Osteocyte (in vitro differentiated cells): ENCODE measurements at regions not wholly inside any gene's neighbourhood (a gene's known extent, or its start where the extent isn't known, plus 50 kb on each side); places are given as distances from the start of the nearest gene placed in this dataset.

Experiments
- DNase-seq: peaks from one replicate; pipeline ENCODE4 v3.0.0; 2021; ENCODE audit warnings: mixed read lengths; ENCODE audit not compliant: unreplicated experiment; ENCODE audit errors: extremely low spot score
- H3K27ac Mint-ChIP-seq: one replicate; pipeline ENCODE4 v1.8.0; 2021; ENCODE audit warnings: mild to moderate bottlenecking, mixed read lengths; ENCODE audit not compliant: unreplicated experiment
- H3K27me3 Mint-ChIP-seq: one replicate; pipeline ENCODE4 v1.8.0; 2021; ENCODE audit warnings: mixed read lengths; ENCODE audit not compliant: unreplicated experiment
- H3K36me3 Mint-ChIP-seq: one replicate; pipeline ENCODE4 v1.8.0; 2021; ENCODE audit warnings: mixed read lengths; ENCODE audit not compliant: unreplicated experiment
- H3K4me1 Mint-ChIP-seq: one replicate; pipeline ENCODE4 v1.8.0; 2021; ENCODE audit warnings: mixed read lengths; ENCODE audit not compliant: unreplicated experiment
- H3K4me3 Mint-ChIP-seq: one replicate; pipeline ENCODE4 v1.8.0; 2021; ENCODE audit warnings: mild to moderate bottlenecking, moderate library complexity, mixed read lengths; ENCODE audit not compliant: unreplicated experiment
- H3K9me3 Mint-ChIP-seq: one replicate; pipeline ENCODE4 v1.8.0; 2021; ENCODE audit warnings: mixed read lengths; ENCODE audit not compliant: unreplicated experiment
- TF ChIP-seq, protein P1 (sequence below): fragments of 200-600 bp; sonication (generic); IDR thresholded peaks from 2 replicates; pipeline ENCODE4 v1.5.0; 2021; ENCODE audit warnings: antibody characterized with exemption, mild to moderate bottlenecking, moderate library complexity

DNA sequence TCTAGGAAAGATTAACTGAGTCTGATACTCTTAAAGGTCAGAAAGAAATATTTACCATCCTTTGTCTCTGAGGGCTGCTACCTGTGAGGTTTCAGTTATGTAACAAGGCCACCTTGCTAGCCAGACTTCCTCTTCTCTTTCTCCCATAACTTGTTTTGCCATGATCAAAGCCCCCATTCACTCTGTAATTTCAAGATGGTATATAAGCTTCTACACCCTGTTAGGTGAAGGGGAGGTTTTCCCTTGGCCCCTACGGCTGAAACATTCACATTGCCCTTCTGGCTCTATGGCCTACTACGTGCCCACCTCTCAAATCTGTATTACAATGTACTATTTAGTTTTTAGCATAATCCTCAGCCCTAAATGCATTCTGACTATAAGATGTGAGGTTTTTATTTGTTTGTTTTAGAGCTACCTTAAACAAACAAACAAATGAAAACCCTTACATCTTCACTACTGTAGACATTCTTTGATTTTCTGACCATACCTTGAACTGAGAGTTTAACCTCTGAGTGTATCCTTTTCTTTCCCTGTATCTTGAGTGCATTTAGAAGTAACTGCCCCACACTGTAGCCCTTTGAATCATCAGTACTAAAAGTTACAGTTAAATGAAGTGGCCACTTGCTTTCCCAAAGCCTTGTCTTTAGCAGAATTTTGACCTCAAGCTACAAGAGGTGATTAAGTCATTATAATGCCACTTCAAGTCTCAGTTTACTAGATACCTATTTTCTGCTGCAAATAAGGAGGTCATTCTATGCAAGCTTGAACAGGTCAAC is 332.2 kb downstream of the SOCS6 start:
- Mint-ChIP-seq H3K27ac (no peak overlapping the region), H3K36me3 (no peaks in the 10 kb centered on the region), H3K4me1 (no peaks in the 10 kb centered on the region), H3K4me3 (no peak overlapping the region), H3K27me3 (no peaks in the 10 kb centered on the region), H3K9me3 (no peaks in the 10 kb centered on the region)
- DNase-seq: no peak
- TF ChIP-seq, protein P1, sequence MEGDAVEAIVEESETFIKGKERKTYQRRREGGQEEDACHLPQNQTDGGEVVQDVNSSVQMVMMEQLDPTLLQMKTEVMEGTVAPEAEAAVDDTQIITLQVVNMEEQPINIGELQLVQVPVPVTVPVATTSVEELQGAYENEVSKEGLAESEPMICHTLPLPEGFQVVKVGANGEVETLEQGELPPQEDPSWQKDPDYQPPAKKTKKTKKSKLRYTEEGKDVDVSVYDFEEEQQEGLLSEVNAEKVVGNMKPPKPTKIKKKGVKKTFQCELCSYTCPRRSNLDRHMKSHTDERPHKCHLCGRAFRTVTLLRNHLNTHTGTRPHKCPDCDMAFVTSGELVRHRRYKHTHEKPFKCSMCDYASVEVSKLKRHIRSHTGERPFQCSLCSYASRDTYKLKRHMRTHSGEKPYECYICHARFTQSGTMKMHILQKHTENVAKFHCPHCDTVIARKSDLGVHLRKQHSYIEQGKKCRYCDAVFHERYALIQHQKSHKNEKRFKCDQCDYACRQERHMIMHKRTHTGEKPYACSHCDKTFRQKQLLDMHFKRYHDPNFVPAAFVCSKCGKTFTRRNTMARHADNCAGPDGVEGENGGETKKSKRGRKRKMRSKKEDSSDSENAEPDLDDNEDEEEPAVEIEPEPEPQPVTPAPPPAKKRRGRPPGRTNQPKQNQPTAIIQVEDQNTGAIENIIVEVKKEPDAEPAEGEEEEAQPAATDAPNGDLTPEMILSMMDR: no peak

DNA sequence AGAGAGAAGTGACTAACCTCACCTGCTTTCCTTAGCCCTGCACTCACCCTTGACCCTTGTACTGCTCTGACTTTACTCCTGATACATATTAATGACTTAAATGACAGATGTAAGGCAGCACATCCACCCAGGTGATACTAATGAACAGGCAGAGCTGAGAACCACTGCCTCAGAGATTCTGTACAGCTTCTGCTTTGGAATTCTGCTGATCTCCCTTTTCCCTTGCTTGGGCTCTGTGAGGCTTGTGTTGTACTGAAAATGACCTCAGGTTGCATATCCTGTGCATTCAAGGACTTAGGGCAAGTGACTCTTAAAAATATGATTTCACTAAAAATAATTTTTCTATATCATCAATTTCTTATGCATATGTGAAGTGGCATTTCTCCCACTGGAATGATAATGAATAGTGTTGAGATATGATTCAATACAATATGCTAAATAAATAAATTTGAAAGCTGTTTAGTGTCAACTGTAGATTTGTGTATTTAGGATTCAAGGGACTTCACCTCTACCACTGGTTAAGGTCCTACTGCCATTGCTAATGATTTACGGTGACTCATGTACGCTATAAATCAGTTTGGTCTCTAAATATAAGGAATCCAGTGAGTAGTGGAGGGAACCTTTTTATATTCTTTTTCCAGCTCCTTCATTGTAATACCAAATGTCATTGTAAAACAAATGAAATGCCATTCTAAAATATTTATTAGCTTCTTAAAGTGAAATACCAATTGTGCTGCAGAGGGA is 328.3 kb downstream of the SOCS6 start:
- Mint-ChIP-seq H3K4me3 (no peak overlapping the region), H3K9me3 (no peaks in the 10 kb centered on the region), H3K36me3 (no peaks in the 10 kb centered on the region), H3K27me3 (no peaks in the 10 kb centered on the region), H3K4me1 (no peaks in the 10 kb centered on the region), H3K27ac (no peak overlapping the region)
- no peak for DNase-seq
- TF ChIP-seq, protein P1: no peak

DNA sequence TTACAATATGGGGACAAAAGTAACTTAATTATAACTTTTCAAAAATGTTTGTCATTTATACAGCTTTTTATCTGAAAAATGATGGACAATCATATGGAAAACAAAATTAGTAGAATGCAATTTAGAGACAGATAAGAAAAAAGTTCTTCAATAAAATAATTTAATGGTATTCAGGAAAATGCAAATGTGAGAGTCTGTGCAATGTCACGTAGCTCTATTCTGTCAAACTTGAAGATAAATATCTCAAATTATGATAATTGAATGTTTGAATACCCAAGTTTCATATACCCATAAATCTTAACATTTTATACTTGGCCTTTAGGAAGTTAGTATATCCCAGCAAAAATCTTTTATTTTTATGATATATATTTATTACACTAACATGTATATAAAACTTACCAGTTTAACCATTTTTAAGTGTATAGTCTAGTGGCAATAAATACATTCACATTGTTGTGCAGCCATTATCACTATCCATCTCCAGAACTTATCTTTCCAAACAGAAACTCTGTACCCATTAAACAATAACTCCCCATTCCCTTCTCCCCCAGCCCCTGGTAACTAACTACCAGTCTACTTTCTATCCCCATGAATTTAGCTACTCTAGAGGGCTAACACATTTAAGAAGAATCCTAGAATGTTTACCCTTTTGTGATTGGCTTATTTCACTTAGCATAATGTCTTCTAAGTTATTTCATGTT is 311.5 kb downstream of the SOCS6 start:
- Mint-ChIP-seq H3K27ac (no peak overlapping the region), H3K4me3 (no peak overlapping the region), H3K27me3 (peaks cover 2% of the 10 kb centered on the region), H3K9me3 (no peaks in the 10 kb centered on the region), H3K36me3 (no peaks in the 10 kb centered on the region), H3K4me1 (no peaks in the 10 kb centered on the region)
- DNase-seq: no peak
- TF ChIP-seq, protein P1: no peak

DNA sequence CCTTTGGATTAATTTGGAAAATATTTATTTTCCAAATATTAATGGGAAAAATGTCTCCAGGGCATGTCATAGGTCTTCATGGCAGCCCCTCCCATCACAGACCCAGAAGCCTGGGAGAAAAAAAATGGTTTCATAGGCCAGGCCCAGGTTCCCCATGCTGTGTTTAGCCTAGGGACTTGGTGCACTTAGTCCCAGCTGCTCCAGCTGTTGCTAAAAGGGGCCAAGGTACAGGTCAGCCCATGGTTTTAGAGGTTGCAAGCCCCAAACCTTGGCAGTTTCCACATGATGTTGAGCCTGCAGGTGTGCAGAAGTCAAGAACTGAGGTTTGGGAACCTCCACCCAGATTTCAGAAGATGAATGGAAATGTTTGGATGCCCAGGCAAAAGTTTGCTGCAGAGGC is 309.6 kb downstream of the SOCS6 start:
- H3K27me3 Mint-ChIP-seq: no peaks in the 10 kb centered on the region

More for the DNA sequence above, 309.6 kb downstream of the SOCS6 start:
- no peaks in the 10 kb centered on the region for H3K9me3 Mint-ChIP-seq
- H3K36me3 Mint-ChIP-seq: no peaks in the 10 kb centered on the region
- no peaks in the 10 kb centered on the region for H3K4me1 Mint-ChIP-seq
- TF ChIP-seq, protein P1: no peak
- no peak overlapping the region for H3K27ac Mint-ChIP-seq
- H3K4me3 Mint-ChIP-seq: no peak overlapping the region
- no peak for DNase-seq
